Thoracic aorta (tissue), 2 donors: ENCODE measurements at regions not wholly inside any gene's neighbourhood (a gene's known extent, or its start where the extent isn't known, plus 50 kb on each side); places are given as distances from the start of the nearest gene placed in this dataset.

Source experiments
- ATAC-seq: fragments of 150-250 bp; one replicate; pipeline ENCODE4 v1.8.0; 2017; ENCODE audit warnings: low read depth; ENCODE audit not compliant: insufficient number of reproducible peaks, low FRiP score
- DNase-seq: peaks from one replicate; pipeline ENCODE4 v3.0.0-alpha.2; 2020; ENCODE audit warnings: low spot score
- H3K27ac ChIP-seq, 2 donors: fragments of 200-600 bp; sonication (generic); 1 replicate in 1 of 2; 2 replicates in 1 of 2; pipeline ENCODE4 v1.5.1; 2016; ENCODE audit warnings: mild to moderate bottlenecking in 2 of 2, moderate library complexity in 2 of 2
- H3K27me3 ChIP-seq: fragments of 200-600 bp; sonication (generic); replicated peaks from 2 replicates; pipeline ENCODE4 v1.6.0; 2016; ENCODE audit warnings: mild to moderate bottlenecking; ENCODE audit not compliant: insufficient read depth
- H3K36me3 ChIP-seq: fragments of 200-600 bp; sonication (generic); one replicate; pipeline ENCODE4 v1.5.1; 2016
- H3K4me1 ChIP-seq, 2 donors: fragments of 200-600 bp; sonication (generic); 1 replicate in 1 of 2; 2 replicates in 1 of 2; pipeline versions ENCODE4 v1.5.1 to v1.6.0; 2016; ENCODE audit warnings: low read depth in 2 of 2, mild to moderate bottlenecking in 1 of 2; ENCODE audit not compliant: control insufficient read depth in 1 of 2
- H3K4me3 ChIP-seq: fragments of 200-600 bp; sonication (generic); 2 replicates; pipeline ENCODE4 v1.5.1; 2016; ENCODE audit warnings: mild to moderate bottlenecking
- H3K9me3 ChIP-seq: fragments of 200-600 bp; sonication (generic); 2 replicates; pipeline ENCODE4 v1.5.1; 2016
- CTCF ChIP-seq: fragments of 200-600 bp; sonication (generic); IDR thresholded peaks from one replicate; pipeline ENCODE4 v1.5.1; 2019; ENCODE audit warnings: antibody characterized with exemption

DNA sequence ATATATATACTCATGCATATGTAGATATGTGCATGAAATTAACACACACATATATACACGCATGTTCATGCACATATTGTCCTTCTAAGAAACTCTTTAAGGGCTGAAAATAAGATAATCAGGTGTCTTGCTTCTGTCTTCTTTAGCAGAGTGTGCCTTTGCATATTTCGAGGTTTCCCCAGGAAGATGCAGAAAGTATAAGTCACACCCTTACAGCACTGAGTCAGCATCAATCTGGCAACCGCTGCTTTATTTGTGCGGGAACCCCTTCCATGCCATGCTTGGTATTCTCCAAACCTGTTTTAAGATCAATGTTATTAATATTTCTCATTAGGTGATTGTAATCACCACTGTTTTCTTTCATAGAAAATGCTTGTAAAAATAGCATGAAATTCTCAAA lies 557.9 kb downstream of the CAAP1 start:
- Histone ChIP-seq H3K9me3 (no peaks in the 10 kb centered on the region), H3K36me3 (no peaks in the 10 kb centered on the region), H3K4me1 (no peaks in the 10 kb centered on the region), H3K4me3 (no peak overlapping the region), H3K27ac (no peak overlapping the region), H3K27me3 (no peaks in the 10 kb centered on the region)
- no peak for DNase-seq
- no peak for ATAC-seq
- TF ChIP-seq CTCF = no peak

DNA sequence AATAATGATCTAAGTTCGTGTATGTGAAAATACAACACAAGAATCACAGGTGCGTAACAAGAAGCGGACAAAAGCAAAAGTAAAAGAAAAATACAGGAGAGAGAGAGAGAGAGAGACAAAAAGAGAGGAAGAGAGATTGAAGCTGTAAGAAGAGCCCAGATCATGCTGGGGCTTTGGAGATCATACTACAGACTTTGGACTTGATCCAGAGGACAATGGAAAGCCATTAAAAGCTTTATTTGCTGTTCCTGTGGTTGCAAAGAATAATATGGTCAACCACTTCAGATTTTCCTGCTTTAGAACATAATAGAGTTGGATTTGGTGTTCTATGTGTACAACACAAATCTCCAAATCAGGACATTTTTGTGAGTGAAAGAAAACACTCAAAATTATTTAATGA lies 561.4 kb downstream of the CAAP1 start:
- no peaks in the 10 kb centered on the region for H3K9me3 ChIP-seq

GRCh38 chr9:26329974-26330373 lies 562.6 kb downstream of the CAAP1 start:
- no peak overlapping the region for H3K4me3 ChIP-seq
- H3K4me1 ChIP-seq = no peaks in the 10 kb centered on the region
- no peak overlapping the region for H3K27ac ChIP-seq
- no peaks in the 10 kb centered on the region for H3K9me3 ChIP-seq
- no peaks in the 10 kb centered on the region for H3K27me3 ChIP-seq
- ATAC-seq = no peak
- no peaks in the 10 kb centered on the region for H3K36me3 ChIP-seq
- no peak for TF ChIP-seq CTCF
- no peak for DNase-seq

More for the DNA sequence above, 561.4 kb downstream of the CAAP1 start:
- H3K27me3 ChIP-seq = no peaks in the 10 kb centered on the region
- no peak for DNase-seq
- H3K36me3 ChIP-seq = no peaks in the 10 kb centered on the region
- no peaks in the 10 kb centered on the region for H3K4me1 ChIP-seq
- H3K27ac ChIP-seq = no peak overlapping the region
- no peak for TF ChIP-seq CTCF
- no peak for ATAC-seq
- no peak overlapping the region for H3K4me3 ChIP-seq

GRCh38 chr9:26326563-26326962 lies 566.0 kb downstream of the CAAP1 start:
- H3K27me3 ChIP-seq = no peaks in the 10 kb centered on the region
- TF ChIP-seq CTCF = peak; percentile 65
- H3K36me3 ChIP-seq = no peaks in the 10 kb centered on the region
- no peaks in the 10 kb centered on the region for H3K4me1 ChIP-seq
- no peak overlapping the region for H3K27ac ChIP-seq
- ATAC-seq (no peak), DNase-seq (no peak)
- H3K4me3 ChIP-seq = no peak overlapping the region
- no peaks in the 10 kb centered on the region for H3K9me3 ChIP-seq

DNA sequence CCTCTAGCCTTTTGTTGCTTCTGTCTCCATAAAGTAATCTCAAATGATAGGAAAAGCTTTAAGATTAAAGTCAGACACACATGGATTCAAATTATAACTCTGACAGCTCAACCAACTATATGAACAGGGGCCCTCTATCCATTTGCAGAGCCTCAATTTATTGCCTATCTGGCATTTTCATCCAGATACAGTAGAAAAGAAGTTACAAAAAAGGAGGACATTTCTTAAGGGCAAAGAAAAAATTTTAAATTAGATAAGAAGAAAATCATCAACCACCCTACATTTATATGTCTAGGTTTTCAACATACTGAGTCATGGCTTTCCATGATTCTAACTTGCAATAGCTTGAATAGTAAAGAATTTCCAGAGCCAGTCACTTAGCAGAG lies 567.2 kb downstream of the CAAP1 start:
- Histone ChIP-seq H3K4me1 (no peaks in the 10 kb centered on the region), H3K27ac (no peak overlapping the region), H3K27me3 (no peaks in the 10 kb centered on the region), H3K4me3 (no peak overlapping the region), H3K36me3 (no peaks in the 10 kb centered on the region), H3K9me3 (no peaks in the 10 kb centered on the region)
- DNase-seq (no peak), ATAC-seq (no peak)
- TF ChIP-seq CTCF = no peak
